ENCODE measurements at regions not wholly inside any gene's neighbourhood (a gene's known extent, or its start where the extent isn't known, plus 50 kb on each side); places are given as distances from the start of the nearest gene placed in this dataset.

- Histone ChIP-seq H3K4me2 (ENCODE audit: low read length) (no peak overlapping the region), H3K4me1 (ENCODE audit: control insufficient read depth, low read length) (no peaks in the 10 kb centered on the region), H3K9me2 (replicated peaks; ENCODE audit: control insufficient read depth, low read length) (no peaks in the 10 kb centered on the region), H3K27ac (ENCODE audit: low read depth, low read length) (no peak overlapping the region), H3K27me3 (ENCODE audit: control insufficient read depth, low read length) (no peaks in the 10 kb centered on the region), H4K20me1 (ENCODE audit: control insufficient read depth, insufficient read depth, low read depth, low read length) (no peaks in the 10 kb centered on the region), H3K36me3 (ENCODE audit: control insufficient read depth, low read length) (no peaks in the 10 kb centered on the region), H3K4me3 (ENCODE audit: low read length) (no peak overlapping the region), H3F3A (ENCODE audit: control insufficient read depth, insufficient read depth) (no peaks in the 10 kb centered on the region), H3K79me2 (ENCODE audit: control insufficient read depth, low read length) (no peaks in the 10 kb centered on the region), H3K9me3 (ENCODE audit: control insufficient read depth, insufficient read depth, low read length) (no peaks in the 10 kb centered on the region)
- TF ChIP-seq, protein P1, sequence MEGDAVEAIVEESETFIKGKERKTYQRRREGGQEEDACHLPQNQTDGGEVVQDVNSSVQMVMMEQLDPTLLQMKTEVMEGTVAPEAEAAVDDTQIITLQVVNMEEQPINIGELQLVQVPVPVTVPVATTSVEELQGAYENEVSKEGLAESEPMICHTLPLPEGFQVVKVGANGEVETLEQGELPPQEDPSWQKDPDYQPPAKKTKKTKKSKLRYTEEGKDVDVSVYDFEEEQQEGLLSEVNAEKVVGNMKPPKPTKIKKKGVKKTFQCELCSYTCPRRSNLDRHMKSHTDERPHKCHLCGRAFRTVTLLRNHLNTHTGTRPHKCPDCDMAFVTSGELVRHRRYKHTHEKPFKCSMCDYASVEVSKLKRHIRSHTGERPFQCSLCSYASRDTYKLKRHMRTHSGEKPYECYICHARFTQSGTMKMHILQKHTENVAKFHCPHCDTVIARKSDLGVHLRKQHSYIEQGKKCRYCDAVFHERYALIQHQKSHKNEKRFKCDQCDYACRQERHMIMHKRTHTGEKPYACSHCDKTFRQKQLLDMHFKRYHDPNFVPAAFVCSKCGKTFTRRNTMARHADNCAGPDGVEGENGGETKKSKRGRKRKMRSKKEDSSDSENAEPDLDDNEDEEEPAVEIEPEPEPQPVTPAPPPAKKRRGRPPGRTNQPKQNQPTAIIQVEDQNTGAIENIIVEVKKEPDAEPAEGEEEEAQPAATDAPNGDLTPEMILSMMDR (IDR thresholded peaks at IDR 0.05; ENCODE audit: low read depth, low read length, poor library complexity, severe bottlenecking), result no peak
- TF ChIP-seq EZH2phosphoT487 (IDR thresholded peaks at IDR 0.05; ENCODE audit: borderline replicate concordance, low read length), result no peak
Measured at GRCh38 chr20:9909167-9909566, 70.3 kb upstream of the PAK5 start.

GRCh38 chr20:9903048-9903655, 64.3 kb upstream of the PAK5 start:
- Histone ChIP-seq H3K9me2 (replicated peaks; ENCODE audit: control insufficient read depth, low read length) (no peaks in the 10 kb centered on the region), H3K36me3 (ENCODE audit: control insufficient read depth, low read length) (no peaks in the 10 kb centered on the region), H3K4me2 (ENCODE audit: low read length) (no peak overlapping the region), H3K27me3 (ENCODE audit: control insufficient read depth, low read length) (no peaks in the 10 kb centered on the region), H3K27ac (ENCODE audit: low read depth, low read length) (no peak overlapping the region), H3K4me1 (ENCODE audit: control insufficient read depth, low read length) (no peaks in the 10 kb centered on the region), H3F3A (ENCODE audit: control insufficient read depth, insufficient read depth) (no peaks in the 10 kb centered on the region), H4K20me1 (ENCODE audit: control insufficient read depth, insufficient read depth, low read depth, low read length) (no peaks in the 10 kb centered on the region), H3K79me2 (ENCODE audit: control insufficient read depth, low read length) (no peaks in the 10 kb centered on the region), H3K4me3 (ENCODE audit: low read length) (no peak overlapping the region), H3K9me3 (ENCODE audit: control insufficient read depth, insufficient read depth, low read length) (no peaks in the 10 kb centered on the region)
- TF ChIP-seq, protein P1 (IDR thresholded peaks at IDR 0.05; ENCODE audit: low read depth, low read length, poor library complexity, severe bottlenecking), result peak; percentile 77
- TF ChIP-seq EZH2phosphoT487 (IDR thresholded peaks at IDR 0.05; ENCODE audit: borderline replicate concordance, low read length), result no peak

GRCh38 chr20:9889270-9889981, 50.5 kb upstream of the PAK5 start:
- Histone ChIP-seq H3K4me2 (ENCODE audit: low read length) (no peak overlapping the region), H3K9me3 (ENCODE audit: control insufficient read depth, insufficient read depth, low read length) (no peaks in the 10 kb centered on the region; the same call in 1 of the 2 replicates), H3K4me3 (ENCODE audit: low read length) (no peak overlapping the region), H3K9me2 (replicated peaks; ENCODE audit: control insufficient read depth, low read length) (no peaks in the 10 kb centered on the region), H3F3A (ENCODE audit: control insufficient read depth, insufficient read depth) (no peaks in the 10 kb centered on the region), H4K20me1 (ENCODE audit: control insufficient read depth, insufficient read depth, low read depth, low read length) (no peaks in the 10 kb centered on the region), H3K36me3 (ENCODE audit: control insufficient read depth, low read length) (no peaks in the 10 kb centered on the region), H3K79me2 (ENCODE audit: control insufficient read depth, low read length) (no peaks in the 10 kb centered on the region), H3K27ac (ENCODE audit: low read depth, low read length) (no peak overlapping the region), H3K4me1 (ENCODE audit: control insufficient read depth, low read length) (no peaks in the 10 kb centered on the region), H3K27me3 (ENCODE audit: control insufficient read depth, low read length) (no peaks in the 10 kb centered on the region)
- no peak for TF ChIP-seq EZH2phosphoT487 (IDR thresholded peaks at IDR 0.05; ENCODE audit: borderline replicate concordance, low read length)
- TF ChIP-seq, protein P1 (IDR thresholded peaks at IDR 0.05; ENCODE audit: low read depth, low read length, poor library complexity, severe bottlenecking), result no peak

All from DOHH2 (cell line).